ENCODE measurements at regions not wholly inside any gene's neighbourhood (a gene's known extent, or its start where the extent isn't known, plus 50 kb on each side); places are given as distances from the start of the nearest gene placed in this dataset.

- no peak for DNase-seq (ENCODE audit: low spot score)
These were observed 683.8 kb upstream of the ATXN8OS start for GRCh38 chr13:69423844-69424243.

- DNase-seq (ENCODE audit: low spot score), result no peak
These were observed 689.3 kb upstream of the ATXN8OS start for GRCh38 chr13:69418319-69418718.

- no peak for DNase-seq (ENCODE audit: low spot score)
These were observed 696.9 kb upstream of the ATXN8OS start for GRCh38 chr13:69410761-69411160.

- DNase-seq (ENCODE audit: low spot score), result no peak
These were observed 715.9 kb upstream of the ATXN8OS start for GRCh38 chr13:69391756-69392155.

- no peak for DNase-seq (ENCODE audit: low spot score)
These were observed 717.7 kb upstream of the ATXN8OS start for GRCh38 chr13:69389899-69390298.

- no peak for DNase-seq (ENCODE audit: low spot score)
These were observed 733.7 kb upstream of the ATXN8OS start for GRCh38 chr13:69373747-69374425.

GRCh38 chr13:69363360-69363759 is 744.3 kb upstream of the ATXN8OS start:
- DNase-seq (ENCODE audit: low spot score), result no peak

- DNase-seq (ENCODE audit: low spot score), result no peak
These were observed 776.4 kb upstream of the ATXN8OS start for GRCh38 chr13:69331245-69331644.

GRCh38 chr13:69324090-69324886 is 783.3 kb upstream of the ATXN8OS start:
- peak; percentile 61 for DNase-seq (ENCODE audit: low spot score)

- DNase-seq (ENCODE audit: low spot score), result no peak
These were observed 788.0 kb upstream of the ATXN8OS start for GRCh38 chr13:69319656-69320055.

- no peak for DNase-seq (ENCODE audit: low spot score)
These were observed 792.6 kb upstream of the ATXN8OS start for GRCh38 chr13:69315039-69315438.

- DNase-seq (ENCODE audit: low spot score), result no peak
These were observed 800.9 kb upstream of the ATXN8OS start for GRCh38 chr13:69306766-69307165.

- DNase-seq (ENCODE audit: low spot score), result no peak
These were observed 807.5 kb upstream of the ATXN8OS start for GRCh38 chr13:69300131-69300530.

- no peak for DNase-seq (ENCODE audit: low spot score)
These were observed 811.5 kb upstream of the ATXN8OS start for GRCh38 chr13:69296130-69296529.

GRCh38 chr13:69292789-69293425 is 814.7 kb upstream of the ATXN8OS start:
- DNase-seq (ENCODE audit: low spot score), result no peak

GRCh38 chr13:69291292-69291906 is 816.2 kb upstream of the ATXN8OS start:
- no peak for DNase-seq (ENCODE audit: low spot score)

- DNase-seq (ENCODE audit: low spot score), result no peak
These were observed 819.6 kb upstream of the ATXN8OS start for GRCh38 chr13:69288026-69288425.

GRCh38 chr13:69287050-69287698 is 820.5 kb upstream of the ATXN8OS start:
- no peak for DNase-seq (ENCODE audit: low spot score)

GRCh38 chr13:69283837-69284236 is 823.8 kb upstream of the ATXN8OS start:
- no peak for DNase-seq (ENCODE audit: low spot score)

- no peak for DNase-seq (ENCODE audit: low spot score)
These were observed 824.3 kb upstream of the ATXN8OS start for GRCh38 chr13:69283301-69283700.

- DNase-seq (ENCODE audit: low spot score), result no peak
These were observed 827.2 kb upstream of the ATXN8OS start for GRCh38 chr13:69280399-69280798.

GRCh38 chr13:69279213-69279612 is 828.4 kb upstream of the ATXN8OS start:
- DNase-seq (ENCODE audit: low spot score), result no peak

Measured in kidney capillary endothelial cell (primary cell).